ENCODE measurements at regions not wholly inside any gene's neighbourhood (a gene's known extent, or its start where the extent isn't known, plus 50 kb on each side); places are given as distances from the start of the nearest gene placed in this dataset.
A peak's percentile ranks its signal among the peaks of the same experiment; 100 is the strongest.

GRCh38 chr6:156190270-156190669, 586.9 kb upstream of the ARID1B start:
- DNase-seq (ENCODE audit: low read depth) = no peak

GRCh38 chr6:156189714-156190113, 587.5 kb upstream of the ARID1B start:
- no peak for DNase-seq (ENCODE audit: low read depth)

- DNase-seq (ENCODE audit: low read depth) = no peak
Observed at GRCh38 chr6:156189195-156189594, 588.0 kb upstream of the ARID1B start.

- no peak for DNase-seq (ENCODE audit: low read depth)
Observed at GRCh38 chr6:156185113-156185512, 592.1 kb upstream of the ARID1B start.

DNA sequence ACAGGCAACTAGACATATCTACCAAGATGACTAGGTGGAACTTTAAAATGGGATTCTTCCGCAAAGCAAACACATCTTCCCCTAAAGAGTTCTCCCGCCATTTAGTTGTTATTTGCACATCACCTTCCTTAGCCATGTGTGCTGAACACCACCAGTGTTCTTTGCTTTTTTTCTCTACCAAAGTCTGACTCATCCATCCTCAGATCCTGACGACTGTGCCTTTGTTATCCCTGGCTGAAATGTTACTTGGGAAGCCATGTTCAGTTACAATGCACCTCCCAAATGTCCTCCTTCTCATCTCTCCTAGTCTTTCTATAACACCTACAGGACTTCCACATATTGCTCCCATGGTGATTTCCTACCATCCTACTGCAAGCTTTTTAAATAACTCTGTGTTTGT, 593.5 kb upstream of the ARID1B start:
- no peak for DNase-seq (ENCODE audit: low read depth)

DNA sequence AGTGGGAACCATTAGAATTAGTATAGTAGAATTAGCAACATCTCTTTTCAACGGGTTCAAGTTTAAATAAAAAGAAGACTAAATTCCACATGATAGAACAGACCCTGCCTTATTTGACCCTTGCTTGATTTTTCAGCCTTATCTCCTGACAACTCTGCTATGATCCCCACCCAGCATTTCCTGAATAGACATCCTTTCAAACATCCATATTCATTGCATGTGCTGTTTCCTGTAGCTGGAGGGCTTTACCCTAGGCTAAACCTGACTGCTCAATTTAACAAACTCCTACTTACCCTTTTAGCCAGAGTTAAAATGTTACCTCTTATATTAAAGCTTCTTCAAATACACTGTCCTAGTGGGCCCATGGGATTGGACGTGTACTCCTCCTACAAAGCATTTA, 594.8 kb upstream of the ARID1B start:
- no peak for DNase-seq (ENCODE audit: low read depth)

DNA sequence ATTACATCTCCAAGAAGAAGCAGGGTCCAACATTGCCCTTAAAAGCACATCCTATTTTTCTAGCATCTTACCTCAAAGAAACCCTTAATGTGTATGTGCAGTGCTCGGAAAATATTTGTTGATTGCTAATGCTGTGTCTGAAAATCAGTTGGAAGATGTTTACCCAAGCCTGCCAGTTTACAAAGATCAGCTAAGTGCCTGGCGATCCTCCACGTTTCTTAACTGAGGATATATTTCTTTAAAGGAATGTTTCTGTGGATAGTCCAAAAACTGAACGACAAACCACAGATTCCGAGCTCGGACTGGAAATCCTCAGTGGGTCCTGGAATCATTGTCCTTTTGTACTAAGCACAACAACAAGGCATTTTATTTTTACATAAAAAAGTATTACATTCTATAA, 595.7 kb upstream of the ARID1B start:
- DNase-seq (ENCODE audit: low read depth) = no peak

- DNase-seq (ENCODE audit: low read depth) = no peak
Observed at GRCh38 chr6:156175971-156176421, 601.2 kb upstream of the ARID1B start.

DNA sequence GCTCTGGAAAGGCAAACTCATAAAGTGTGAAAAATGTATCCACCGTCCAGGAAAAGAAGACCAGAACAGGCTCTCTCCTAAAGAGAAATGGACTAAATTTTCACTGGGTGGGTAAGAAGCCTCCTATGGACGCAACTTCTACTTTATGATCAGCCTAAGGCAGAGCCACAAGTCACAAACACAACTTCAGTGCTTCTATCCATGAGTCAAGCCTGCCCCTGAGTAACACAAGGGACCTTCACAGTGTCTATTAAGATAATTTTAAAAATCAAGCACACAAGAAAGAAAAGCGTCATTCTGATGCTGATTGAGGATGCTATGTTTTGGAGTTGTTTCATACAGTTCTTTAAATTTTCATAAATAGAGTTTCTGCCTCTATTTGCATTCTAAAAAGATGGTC, 601.7 kb upstream of the ARID1B start:
- DNase-seq (ENCODE audit: low read depth) = no peak

- no peak for DNase-seq (ENCODE audit: low read depth)
Observed at GRCh38 chr6:156174031-156174890, 602.9 kb upstream of the ARID1B start.

DNA sequence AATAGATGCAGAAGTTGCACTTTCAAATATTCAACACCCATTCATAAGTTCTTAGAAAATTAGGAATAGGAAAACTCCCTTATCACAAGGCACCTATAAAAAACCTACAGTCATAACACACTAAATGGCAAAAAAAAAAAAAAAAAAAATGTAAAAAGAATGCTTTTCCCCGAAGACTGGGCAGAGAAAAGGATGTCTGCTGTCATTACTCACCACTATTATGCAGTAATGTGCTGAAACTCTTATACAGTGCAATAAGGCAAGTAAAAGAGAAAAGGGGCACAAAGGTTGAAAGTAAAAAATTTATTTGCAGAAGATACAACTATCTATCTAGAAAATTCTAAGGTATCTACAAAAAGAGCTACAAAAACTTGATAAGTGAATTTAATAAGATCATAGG, 607.8 kb upstream of the ARID1B start:
- no peak for DNase-seq (ENCODE audit: low read depth)

- DNase-seq (ENCODE audit: low read depth) = no peak
Observed at GRCh38 chr6:156167625-156168071, 609.5 kb upstream of the ARID1B start.

- no peak for DNase-seq (ENCODE audit: low read depth)
Observed at GRCh38 chr6:156167016-156167624, 610.1 kb upstream of the ARID1B start.

DNA sequence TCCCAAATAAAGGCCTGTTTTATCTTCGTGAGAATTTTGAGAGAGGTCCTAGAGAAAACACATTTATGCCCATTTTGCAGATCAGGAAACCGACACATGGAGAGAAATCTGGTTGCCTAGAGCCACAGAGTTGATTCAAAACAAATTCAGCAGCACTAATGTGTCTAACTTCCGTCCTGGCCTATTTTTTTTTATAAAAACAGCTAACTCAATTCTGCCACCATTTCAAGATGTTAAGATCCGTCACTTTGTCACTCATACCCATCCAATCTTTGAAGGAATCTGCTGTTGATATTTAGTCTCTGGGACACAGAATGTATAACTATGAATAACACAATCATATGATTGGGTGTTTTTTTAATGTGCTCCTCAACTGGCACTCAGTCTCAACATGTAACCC, 611.1 kb upstream of the ARID1B start:
- no peak for DNase-seq (ENCODE audit: low read depth)

- DNase-seq (ENCODE audit: low read depth) = no peak
Observed at GRCh38 chr6:156164701-156165452, 612.3 kb upstream of the ARID1B start.

DNA sequence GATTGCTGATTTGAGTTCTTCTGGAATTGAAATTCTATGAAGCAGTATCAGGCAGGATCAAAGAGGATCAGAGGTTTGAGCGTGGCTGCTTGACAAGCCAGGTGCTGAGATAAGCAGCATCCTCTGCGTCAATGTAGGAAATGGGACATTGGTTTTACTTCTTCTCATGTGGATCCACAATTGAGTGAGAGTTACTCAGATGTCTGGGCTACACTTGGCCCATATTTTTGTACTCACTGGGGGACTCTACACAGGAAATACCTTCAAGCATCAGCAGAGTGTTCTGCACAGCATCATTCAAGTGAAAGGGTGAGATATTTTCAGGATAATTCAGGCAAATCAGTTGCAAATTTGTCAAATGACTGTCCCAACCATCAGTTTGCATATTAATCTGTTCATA, 613.9 kb upstream of the ARID1B start:
- DNase-seq (ENCODE audit: low read depth) = peak; percentile 2

GRCh38 chr6:156161471-156161870, 615.7 kb upstream of the ARID1B start:
- no peak for DNase-seq (ENCODE audit: low read depth)

GRCh38 chr6:156160795-156161165, 616.4 kb upstream of the ARID1B start:
- no peak for DNase-seq (ENCODE audit: low read depth)

DNA sequence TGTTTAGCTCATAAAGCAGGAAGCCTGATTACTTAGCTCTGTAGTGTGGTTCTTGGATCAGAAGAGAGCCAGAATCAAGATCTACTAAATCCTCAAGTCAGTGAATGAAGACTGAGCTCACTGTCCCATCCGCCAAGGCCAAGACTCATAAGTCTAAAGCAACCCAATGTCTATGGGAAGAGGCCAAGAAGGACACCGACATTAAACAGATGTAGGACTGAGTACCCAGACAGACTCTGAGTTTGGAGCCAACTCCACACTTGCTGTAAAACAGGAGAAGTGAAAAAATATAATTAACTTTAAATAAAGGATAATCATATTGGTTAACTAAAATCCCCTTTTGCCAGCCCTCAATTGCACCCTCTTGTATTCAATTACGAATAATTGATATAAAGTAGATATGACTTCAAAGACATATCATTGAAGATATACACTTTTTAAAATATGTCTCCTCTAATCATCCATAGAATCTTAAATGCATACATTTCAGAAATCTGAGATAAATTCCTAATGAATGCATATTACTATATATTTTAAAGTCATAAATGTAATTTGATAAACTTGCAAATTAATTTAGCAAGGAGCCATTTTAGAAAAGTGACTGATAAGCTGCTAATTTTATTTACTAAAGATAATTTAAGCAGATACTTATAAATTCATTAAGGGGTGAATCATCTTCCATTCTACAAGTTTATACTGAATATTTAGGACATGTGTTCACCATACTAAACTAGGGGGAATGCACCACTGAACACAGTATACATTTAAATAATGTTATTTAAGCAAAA, 617.0 kb upstream of the ARID1B start:
- DNase-seq (ENCODE audit: low read depth) = no peak

DNA sequence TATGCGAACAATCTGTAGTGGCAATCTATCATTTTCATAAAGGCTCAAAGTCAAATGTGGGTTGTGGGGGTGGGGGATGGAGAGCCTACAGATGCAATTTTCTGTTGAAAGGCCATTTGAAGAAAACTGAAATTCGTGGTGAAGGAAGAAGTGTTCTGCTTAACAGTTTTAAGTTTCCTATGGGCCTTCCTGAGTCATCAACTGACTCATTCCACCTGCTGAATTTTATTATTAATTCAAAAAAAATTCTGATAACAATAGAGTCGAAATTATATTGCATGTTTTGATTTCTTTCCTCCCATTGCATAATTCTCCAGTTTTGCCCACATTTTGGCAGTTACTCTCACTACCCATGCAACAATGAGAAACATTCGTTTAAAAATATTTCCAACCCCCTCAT, 622.3 kb upstream of the ARID1B start:
- no peak for DNase-seq (ENCODE audit: low read depth)

- no peak for DNase-seq (ENCODE audit: low read depth)
Observed at GRCh38 chr6:156150391-156150790, 626.8 kb upstream of the ARID1B start.

- no peak for DNase-seq (ENCODE audit: low read depth)
Observed at GRCh38 chr6:156146891-156147290, 630.3 kb upstream of the ARID1B start.

Measured in T-helper 22 cell (primary cell).